GM21360 (cell line): ENCODE measurements at regions not wholly inside any gene's neighbourhood (a gene's known extent, or its start where the extent isn't known, plus 50 kb on each side); places are given as distances from the start of the nearest gene placed in this dataset.
"Not testable (repeated sequence)": the region's sequence is repeated elsewhere in the genome, so short reads cannot be mapped to it uniquely, and the experiment has no call there.

Source experiments
- ATAC-seq: cut with Tn5 transposase; IDR thresholded peaks from one replicate; pipeline ENCODE4 v1.9.1; 2021; ENCODE audit warnings: mild to moderate bottlenecking, moderate library complexity; ENCODE audit not compliant: unreplicated experiment

DNA sequence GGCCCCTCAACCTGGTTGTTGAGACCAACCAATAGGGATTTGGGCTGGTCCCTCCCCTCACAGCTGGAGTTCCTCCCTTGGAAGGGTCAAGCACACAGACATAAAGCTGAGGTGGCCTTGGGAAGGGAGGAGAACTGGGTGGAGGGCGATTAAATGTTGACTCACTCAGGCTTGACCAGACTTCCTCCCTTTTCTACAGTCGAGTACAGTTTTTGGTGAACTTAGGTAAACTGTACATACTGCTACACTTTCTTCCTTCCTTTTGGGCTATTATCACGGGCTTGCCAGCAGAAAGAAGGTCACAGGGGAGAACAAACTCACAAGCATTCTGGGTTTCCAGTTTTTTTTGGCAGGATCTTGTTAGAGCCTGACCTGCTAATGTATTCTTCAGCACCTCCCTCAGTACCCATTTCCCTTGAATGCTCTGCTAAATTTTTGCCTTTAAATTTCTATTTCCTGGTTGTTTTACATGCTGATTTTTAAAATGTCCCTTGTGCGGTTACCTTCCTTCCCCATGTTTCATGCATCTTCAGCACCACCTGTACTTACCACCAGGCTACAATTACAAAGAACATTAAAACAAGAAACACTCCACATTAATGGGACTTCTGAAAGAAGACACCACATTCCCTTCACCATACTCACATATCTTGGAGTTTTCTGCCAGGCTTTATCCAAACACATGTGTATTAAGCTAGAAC, 135.2 kb upstream of the RASGEF1B start:
- no peak for ATAC-seq

DNA sequence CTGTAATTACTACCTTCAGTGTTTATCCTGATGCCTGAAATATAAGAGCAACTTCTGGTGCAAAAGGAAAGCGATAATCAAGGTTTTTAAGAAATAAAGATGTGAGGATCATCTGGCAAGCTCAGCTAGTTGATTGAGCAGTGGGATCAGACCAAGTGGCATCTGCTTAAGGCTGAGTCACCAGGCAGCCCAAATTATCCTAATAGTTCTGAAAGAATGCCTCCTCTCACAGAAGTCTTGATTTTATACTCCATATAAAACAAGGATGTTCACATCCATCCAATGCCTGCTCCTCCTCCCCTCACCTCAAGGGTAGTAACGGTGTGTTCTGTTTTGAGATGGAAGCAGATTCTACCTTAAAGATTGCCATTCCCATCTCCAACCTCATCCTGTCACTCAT, 134.5 kb upstream of the RASGEF1B start:
- ATAC-seq, result no peak

DNA sequence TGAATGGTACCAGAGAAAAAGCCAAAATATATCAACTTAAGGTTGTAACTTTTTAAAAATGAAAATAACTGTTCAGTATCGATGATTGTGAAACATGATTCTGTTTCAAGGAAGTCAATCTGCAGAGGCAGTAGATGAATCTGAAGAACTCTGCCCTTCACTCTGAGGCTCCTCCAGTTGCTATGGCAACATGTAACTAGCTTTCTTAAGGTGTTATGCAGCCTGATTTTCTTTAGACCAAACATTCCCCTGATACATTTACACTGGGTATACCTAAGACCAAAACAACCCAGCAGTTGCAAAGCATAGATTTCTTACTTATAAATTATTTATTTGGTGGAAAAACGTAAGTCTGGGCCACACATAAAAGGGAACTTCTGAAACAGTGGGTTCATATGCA, 133.6 kb upstream of the RASGEF1B start:
- ATAC-seq, result no peak

DNA sequence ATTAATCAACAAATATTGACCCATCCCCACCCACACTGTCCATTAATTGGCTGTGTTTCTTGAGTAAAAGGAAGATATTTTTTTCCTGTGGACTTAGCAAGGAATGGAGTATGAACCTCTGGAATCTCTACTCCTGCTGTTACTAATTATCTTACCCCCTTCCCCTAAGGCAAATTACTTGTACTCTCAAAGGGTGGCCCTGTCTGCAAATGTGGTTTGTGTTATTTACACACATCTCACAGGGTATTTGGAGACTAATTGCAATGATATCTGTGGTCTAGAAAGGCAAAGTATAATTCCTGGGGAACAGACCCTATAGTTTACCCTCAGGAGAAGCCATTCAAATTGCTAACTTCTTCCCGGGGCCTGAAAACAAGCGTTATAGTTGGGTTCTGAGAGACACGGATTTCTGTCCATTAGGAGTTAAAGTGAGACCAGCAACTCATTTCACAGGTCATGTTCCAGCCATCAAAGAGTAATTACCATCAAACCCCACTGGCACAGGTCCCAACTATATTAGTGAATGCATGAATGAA, 133.0 kb upstream of the RASGEF1B start:
- ATAC-seq, result no peak

DNA sequence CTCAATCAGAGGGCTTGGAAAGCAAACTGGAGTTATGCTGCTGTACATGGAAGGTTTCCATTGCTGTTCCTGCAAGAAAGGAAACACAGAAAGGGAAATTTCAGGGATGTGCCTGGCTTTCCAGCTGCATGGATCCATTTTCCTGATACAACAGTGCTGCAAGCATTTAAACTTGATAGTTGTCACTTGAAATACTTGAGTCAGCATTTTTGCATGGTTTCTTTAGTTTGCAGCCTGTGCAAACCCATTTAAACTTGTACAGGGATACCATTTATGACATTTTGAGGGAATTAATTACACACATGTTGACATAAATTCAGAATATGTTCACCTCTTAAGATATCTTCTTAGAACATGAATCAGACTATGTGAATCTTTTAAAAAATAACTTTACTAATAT, 131.1 kb upstream of the RASGEF1B start:
- no peak for ATAC-seq

DNA sequence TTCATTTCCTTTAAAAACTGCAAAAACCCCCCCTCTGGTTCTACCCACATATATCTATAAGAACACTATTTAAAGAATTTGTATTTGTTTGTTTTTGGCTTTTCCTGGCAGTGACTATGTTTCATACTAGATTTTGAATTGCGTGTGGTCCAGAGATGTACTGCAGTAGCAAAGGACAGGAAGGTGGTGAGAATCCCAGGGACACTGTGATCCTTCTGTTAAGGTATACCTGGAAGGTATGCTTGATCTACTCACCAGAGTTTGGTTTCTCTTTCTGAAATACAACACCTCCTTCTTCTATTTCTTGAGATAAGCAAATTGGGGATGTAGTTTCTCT, 129.6 kb upstream of the RASGEF1B start:
- ATAC-seq, result no peak

DNA sequence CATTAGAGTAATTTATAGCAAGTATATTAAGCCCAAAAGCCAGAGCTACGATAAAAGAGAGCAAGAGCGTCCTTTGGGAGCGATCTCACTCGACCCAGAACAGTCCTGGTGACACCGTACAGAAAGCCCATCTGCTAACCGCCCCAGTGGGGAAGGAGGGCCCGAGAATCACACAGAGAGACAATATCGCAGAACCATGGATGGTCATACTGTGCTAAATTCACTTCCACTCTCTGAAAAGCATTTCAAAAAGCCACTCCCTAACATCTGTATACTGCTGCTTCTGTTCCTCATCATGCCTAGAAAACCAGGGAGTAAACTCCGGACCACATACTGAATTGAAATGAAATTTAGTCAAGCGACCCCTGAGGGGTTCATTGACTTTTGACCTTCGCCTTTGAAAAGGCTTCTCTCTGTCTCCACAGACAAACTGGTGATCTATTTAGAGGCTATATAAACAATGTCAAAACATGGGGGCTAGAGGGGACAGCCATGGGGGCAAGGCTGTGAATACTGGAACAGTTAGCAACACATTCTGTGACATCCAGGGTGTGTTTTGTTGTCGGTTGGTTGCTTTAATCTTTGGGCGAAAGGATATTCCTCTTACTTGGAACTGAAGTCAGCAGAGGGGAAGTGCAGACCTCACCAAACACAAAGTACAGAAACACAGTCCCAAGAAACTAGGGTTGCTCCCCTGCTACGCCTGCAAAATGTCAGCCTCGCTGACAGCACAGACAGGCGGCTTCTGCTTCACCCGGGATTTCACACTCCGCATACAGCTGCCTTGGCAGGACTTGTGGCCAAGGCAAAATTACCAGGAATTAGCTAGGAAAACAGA, 129.0 kb upstream of the RASGEF1B start:
- no peak for ATAC-seq

DNA sequence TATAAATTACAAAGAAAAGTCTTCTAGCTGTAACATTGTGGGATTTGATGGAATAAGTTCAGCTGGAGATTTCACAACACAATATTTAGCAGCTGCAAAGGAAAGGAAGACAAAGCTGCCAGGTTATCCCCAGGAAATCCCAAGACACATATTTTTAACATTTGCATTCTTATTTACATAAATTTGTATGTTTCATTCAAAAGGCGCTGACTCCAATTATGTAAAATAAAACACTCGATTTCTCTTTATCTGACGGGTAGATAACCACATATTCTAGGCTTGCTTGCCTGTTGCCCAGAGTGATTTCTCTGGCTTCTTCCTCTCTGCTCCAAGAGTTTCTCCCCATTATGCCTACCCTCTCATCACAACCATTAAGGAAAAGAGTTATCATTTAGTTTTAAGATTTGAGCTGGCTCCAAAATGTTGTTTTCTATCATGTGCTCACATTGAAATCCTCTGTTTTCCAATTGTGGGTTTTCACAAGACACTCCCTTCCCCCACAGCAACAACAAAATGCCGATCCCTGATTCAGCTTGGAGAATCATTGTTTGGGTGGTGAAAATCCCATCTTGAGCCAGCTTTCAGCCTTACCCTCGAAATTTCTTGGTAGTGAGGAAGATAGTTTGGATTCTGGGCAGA, 128.2 kb upstream of the RASGEF1B start:
- ATAC-seq, result no peak

DNA sequence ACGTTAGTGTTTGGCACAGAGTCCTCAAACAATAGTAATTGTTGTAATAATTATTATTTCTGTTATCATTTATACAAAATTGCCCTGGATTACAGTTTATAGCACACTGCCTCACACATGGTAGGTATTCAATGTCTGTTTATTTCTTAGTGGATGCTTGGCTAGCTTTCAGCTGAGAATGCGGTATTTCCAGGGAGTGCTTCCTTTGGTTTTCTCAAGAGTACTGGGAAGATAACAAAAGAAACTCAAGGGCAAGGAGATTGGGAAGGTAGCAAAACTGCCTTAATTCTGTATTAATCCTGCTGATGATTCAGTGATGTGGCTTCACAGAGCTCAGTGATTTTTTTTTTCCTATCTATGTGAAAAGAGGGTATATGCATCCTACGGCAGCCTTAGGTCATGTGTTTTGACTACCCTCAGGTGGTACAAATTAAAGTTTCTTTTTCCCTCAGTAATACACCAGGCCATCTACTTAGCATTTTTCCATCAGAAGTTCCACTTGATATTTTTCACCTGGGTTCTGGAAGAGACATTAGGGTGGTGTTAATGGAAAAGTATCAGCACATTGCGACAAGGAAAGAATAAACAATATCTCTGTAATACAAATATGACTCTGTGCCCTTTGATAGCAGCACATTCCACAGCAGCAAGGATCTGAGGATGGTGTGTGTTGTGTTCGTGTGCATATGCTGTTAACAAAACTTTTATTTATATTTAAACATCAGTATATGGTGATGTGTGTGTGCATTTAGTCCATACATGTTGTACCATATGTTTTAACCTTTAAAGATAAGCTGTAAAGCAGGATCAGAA, 124.3 kb upstream of the RASGEF1B start:
- ATAC-seq, result no peak

DNA sequence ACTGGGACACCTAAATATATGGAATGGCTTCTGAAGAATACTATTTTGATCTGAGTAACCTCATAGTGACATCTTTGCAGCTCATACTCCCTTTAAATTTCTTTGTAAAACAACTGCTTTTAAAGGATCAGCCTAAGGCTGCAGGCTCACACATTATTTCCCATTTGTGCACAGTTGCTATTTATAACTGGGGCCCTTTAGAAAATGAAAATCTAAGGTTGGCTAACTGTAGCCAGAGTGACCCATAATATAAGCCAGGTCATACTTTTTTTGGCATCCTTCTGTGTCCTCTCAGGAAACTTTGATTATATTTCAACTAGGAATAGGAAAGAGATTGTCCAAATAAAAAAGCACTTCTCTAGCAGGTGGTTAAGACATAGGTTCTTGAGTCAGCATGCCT, 123.6 kb upstream of the RASGEF1B start:
- ATAC-seq, result no peak

DNA sequence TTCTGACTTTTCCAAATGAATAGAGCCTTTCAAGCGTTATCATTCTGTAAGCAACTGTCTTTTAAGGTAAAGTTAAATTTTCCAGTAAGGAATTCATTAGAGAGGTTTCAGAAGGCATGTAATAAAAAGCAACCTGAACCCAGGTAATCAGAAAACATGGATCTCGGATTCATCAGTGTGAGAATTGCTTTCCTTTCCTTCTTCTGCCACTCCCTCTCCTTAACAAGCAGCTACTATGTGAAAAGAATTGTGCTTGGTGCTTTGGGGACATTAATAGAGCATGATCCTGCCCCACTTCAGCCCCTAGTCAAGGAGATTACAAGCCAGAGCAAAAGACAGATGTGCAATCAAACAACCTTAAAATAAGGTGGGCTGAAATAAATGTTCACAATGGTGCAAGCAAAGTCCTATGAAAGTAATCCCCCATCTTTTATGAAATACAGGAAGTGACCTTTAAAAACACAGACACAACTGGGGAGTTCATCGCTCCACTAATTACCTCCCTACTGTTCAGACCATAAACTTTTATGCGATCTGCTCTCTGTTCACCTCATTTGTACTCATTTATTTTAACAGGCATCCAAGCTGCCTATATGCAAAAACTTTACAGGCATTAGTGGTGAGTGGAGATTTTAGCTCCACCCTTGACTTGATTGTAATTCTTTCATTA, 122.9 kb upstream of the RASGEF1B start:
- ATAC-seq, result no peak

DNA sequence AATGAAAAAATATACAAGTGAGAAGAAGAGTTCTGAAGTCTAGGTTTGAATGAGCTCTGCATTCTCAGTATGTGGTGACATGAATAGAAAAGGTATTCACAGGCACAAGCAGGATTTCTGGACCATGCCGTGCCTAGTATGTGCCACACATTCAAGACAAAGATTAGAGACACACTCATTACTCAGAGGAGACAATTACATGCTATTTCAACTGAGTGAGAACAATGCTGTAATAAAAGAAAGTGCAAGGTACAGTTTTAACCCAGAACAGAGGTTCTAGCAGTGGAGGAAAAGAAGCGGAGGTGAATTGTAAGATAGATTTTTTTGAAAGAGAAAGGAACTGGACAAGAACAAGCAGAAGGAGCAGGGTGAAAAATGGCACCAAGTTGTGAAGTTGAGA, 121.0 kb upstream of the RASGEF1B start:
- no peak for ATAC-seq

DNA sequence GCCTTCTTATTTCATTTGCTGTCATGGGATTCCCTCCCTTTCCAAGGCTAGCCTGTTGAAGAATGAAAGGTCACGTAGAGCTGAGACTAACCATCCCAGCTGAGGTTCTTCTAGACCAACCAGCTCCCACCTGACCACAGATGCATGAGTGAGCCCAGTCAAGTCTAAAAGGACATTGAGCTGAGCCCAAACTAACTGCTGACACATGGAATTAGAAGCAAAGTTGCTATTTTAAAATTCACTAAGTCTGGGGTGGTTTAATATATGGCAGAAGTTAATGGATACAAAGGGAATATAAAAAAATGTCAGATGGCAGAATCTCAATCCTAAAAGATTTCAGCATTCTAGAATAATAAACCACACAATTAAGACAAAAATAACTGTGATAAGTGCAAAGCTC, 118.9 kb upstream of the RASGEF1B start:
- no peak for ATAC-seq

DNA sequence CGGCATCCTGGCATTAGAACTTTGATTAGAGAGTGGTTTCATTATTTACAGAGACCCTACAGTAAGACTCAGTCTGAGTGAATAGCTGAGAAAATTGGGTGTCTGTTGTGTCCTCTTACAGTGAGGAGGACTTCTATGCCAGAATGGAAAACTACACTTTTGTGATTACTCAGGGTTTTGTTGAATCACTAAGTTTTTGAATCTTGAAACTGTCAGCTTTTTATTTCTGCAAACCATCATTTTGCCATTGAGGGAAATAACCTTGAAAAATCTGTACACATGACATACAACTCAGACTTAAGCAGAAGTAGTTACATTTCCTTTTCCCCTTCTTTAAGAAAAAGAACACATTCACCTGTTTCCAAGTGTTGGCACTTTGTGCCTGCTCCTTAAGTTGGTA, 117.6 kb upstream of the RASGEF1B start:
- ATAC-seq, result no peak

DNA sequence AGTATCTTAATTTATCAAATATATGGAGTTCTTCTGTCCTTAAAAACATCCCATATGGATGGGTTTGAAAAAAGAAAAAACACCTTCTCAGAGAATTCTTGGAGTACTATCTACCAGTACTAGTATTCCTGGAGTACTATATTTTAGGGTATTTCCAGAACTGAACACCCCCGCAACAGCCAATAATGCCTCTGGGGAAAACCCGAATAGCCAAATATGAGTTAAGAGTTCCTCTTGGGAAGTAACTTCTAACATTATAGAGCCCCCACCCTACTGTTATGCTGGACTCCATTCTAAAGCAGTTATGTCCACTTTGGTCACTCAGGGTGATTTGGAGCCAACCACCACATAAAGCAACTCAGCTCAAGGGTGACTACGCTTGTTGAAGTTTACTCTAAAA, 115.0 kb upstream of the RASGEF1B start:
- ATAC-seq, result no peak

DNA sequence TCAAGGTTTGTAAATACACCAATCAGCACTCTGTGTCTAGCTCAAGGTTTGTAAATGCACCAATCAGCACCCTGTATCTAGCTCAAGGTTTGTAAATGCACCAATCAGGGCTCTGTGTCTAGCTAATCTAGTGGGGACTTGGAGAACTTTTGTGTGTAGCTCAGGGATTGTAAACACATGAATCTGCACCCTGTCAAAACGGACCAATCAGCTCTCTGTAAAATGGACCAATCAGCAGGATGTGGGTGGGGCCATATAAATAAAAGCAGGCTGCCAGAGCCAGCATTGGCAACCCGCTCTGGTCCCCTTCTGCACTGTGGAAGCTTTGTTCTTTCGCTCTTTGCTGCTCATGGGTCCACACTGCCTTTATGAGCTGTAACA, 109.3 kb upstream of the RASGEF1B start:
- not testable (repeated sequence) for ATAC-seq

DNA sequence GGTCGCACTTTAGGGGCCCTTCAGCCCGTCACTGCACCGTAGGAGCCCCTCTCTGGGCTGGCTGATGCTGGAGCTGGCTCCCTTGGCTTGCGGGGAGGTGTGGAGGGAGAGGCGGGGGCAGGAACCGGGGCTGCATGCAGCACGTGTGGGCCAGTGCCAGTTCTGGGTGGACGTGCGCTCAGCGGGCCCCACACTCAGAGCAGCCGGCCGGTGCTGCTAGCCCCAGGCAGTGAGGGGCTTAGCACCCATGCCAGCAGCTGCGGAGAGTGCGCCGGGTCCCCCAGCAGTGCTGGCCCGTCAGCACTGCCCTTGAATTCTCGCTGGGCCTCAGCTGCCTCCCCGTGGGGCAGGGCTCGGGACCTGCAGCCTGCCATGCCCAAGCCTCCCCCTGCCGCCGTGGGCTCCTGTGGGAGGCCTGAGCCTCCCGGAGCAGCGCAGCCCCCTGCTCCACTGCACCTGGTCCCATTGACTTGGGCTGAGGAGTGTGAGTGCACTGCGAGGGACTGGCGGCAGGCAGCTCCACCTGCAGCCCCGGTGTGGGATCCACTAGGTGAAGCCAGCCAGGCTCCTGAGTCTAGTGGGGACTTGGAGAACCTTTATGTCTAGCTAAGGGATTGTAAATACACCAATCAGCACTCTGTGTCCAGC, 108.8 kb upstream of the RASGEF1B start:
- ATAC-seq, result no peak

DNA sequence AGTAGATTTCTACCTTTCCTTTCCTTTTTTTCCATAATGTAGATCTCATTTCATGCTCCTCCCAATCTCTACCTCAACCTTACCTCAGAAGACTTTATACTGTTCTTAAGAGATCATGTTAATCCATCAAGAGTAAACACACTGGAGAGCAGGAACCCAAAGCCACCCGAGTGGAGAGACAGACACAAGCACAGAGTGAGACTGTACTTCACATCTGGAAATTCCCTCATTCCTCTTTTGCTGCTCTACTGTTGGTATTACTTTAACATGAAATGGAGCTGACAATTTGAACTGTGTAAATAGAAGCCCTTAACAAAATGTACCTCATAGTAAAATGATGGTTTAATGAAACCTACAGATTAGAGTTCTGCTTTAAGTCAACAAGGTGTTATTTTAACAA, 105.7 kb upstream of the RASGEF1B start:
- no peak for ATAC-seq

DNA sequence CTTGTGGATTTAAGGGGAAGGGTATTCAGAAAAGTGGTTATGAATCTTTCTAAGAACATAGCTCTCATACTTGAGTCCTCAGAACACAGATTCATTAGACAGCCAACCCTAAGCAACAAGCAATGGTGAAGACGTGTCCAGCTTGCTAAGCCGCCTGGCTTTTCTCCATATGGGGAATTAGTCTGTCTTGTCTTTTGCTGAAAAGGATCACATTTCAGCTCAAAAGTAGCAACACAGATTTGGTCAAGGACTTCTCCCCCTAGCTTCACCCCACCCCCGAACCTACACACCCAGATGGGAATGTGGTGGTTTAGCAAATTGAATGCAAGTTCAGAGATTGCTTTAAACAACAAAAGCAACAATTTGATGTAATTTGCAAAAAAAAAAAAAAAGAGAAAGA, 103.3 kb upstream of the RASGEF1B start:
- no peak for ATAC-seq

DNA sequence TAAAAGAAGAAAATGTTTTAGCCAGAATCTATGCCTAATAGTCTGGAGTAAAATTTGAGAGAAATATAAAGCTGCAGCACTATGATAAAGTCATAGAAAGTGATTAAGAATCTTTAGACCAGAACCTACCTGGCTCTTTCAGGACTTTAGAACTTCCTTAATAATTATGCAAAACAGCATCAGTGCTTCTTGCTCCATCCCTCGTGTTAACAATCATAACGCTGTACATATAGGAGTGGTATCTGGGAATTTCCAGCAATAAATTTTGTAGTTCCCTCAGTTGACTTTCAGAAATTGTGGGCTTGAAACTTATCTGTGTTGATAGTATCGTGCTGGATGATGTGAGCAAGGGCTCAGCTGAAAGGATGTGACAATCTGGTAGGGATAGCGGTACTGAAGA, 102.1 kb upstream of the RASGEF1B start:
- ATAC-seq, result no peak
